ENCODE measurements at regions not wholly inside any gene's neighbourhood (a gene's known extent, or its start where the extent isn't known, plus 50 kb on each side); places are given as distances from the start of the nearest gene placed in this dataset.

DNA sequence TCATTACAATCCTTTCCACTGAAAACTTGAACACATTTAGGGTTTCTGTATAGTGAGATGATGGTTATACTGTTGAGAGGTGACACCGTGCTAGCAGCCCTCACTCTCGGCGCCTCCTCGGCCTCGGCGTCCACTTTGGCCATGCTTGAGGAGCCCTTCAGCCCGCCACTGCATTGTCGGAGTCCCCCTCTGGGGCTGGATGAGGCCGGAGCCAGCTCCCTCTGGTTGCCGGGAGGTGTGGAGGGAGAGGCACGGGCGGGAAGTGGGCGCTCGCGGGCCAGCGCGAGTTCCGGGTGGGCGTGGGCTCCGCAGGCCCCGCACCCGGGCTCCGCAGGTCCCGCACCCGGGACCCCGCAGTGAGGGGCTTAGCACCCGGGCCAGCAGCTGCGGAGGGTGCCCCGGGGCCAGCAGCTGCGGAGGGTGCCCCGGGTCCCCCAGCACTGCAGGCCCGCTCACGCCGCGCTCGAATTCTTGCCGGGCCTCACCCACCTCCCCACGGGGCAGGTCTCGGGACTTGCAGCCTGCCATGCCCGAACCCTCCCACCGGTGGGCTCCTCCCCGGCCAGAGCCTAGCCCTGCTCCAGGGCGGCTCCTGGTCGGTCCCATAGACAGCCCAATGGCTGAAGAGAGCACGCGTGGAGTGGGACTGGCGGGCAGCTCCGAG lies 145.9 kb upstream of the ZNF608 start:
- ATAC-seq (no peak), DNase-seq (ENCODE audit: low read depth, low spot score) (no peak)
- in situ Hi-C loops (cut with HindIII; ENCODE audit: low pct_unique_long_range_greater_than_20kb, low sequenced_read_pairs) (no loop called here), intact Hi-C loops (cut with micrococcal nuclease; ENCODE audit: unreplicated experiment) (no loop called here)
- CTCF ChIA-PET: no interaction called here
- POLR2A ChIA-PET: no interaction called here
- Histone ChIP-seq H3K4me3 (ENCODE audit: low read depth in 2 of 2, low read length in 2 of 2) (no peak overlapping the region), H3K36me3 (ENCODE audit: control insufficient read depth, insufficient read depth, low read length) (no peaks in the 10 kb centered on the region), H3K9me3 (ENCODE audit: control insufficient read depth, insufficient read depth, low read depth, low read length) (no peaks in the 10 kb centered on the region), H3K27me3 (ENCODE audit: control insufficient read depth, insufficient read depth, low read length) (no peaks in the 10 kb centered on the region), H3K4me1 (ENCODE audit: control insufficient read depth, insufficient read depth, low read length) (peaks cover 19% of the 10 kb centered on the region), H3K27ac (ENCODE audit: low read length) (no peak overlapping the region)
- no TSS peak for BruUV-seq (replicated peaks)
- TF ChIP-seq POLR2AphosphoS5 (IDR thresholded peaks at IDR 0.05; ENCODE audit: low read depth, low read length) (no peak), TCF7L2 (IDR thresholded peaks at IDR 0.05; ENCODE audit: low read depth, low read length) (no peak), SIN3A (IDR thresholded peaks at IDR 0.05; ENCODE audit: borderline replicate concordance, insufficient read depth, low read depth, low read length) (no peak), REST (IDR thresholded peaks at IDR 0.05; ENCODE audit: insufficient read depth in 1 of 2, low read depth in 2 of 2, low read length in 1 of 2) (no peak), CTCF (IDR thresholded peaks at IDR 0.05) (no peak)

DNA sequence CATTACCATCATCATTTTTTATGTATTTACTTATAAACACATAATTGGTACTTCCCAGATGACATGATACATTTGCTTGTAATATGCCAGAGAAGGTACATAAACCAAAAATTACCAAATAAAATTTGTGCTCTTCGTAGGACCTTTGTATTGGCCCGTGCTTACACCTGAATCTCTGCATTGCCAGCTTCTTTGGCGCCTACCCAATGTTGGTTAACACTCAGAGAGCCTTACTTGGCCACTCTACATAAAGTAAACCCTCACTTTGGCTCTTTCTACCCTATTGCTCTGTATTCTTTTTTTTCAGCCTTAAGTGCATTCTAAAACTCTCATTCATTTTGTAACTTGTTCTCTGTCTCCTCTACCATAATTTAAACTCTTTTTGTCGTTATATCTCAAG lies 148.1 kb upstream of the ZNF608 start:
- intact Hi-C loops (cut with micrococcal nuclease; ENCODE audit: unreplicated experiment): no loop called here
- Histone ChIP-seq H3K27ac (ENCODE audit: low read length) (no peak overlapping the region; the same call in 1 of the 2 replicates), H3K4me3 (ENCODE audit: low read depth in 2 of 2, low read length in 2 of 2) (no peak overlapping the region), H3K4me1 (ENCODE audit: control insufficient read depth, insufficient read depth, low read length) (peaks cover 4% of the 10 kb centered on the region), H3K36me3 (ENCODE audit: control insufficient read depth, insufficient read depth, low read length) (no peaks in the 10 kb centered on the region), H3K27me3 (ENCODE audit: control insufficient read depth, insufficient read depth, low read length) (no peaks in the 10 kb centered on the region), H3K9me3 (ENCODE audit: control insufficient read depth, insufficient read depth, low read depth, low read length) (no peaks in the 10 kb centered on the region)
- DNase-seq (ENCODE audit: low read depth, low spot score) (no peak), ATAC-seq (no peak)
- in situ Hi-C loops (cut with HindIII; ENCODE audit: low pct_unique_long_range_greater_than_20kb, low sequenced_read_pairs): no loop called here
- POLR2A ChIA-PET: no interaction called here
- no TSS peak for BruUV-seq (replicated peaks)
- no peak for TF ChIP-seq POLR2AphosphoS5 (IDR thresholded peaks at IDR 0.05; ENCODE audit: low read depth, low read length)
- TF ChIP-seq SIN3A (IDR thresholded peaks at IDR 0.05; ENCODE audit: borderline replicate concordance, insufficient read depth, low read depth, low read length): no peak
- TF ChIP-seq REST (IDR thresholded peaks at IDR 0.05; ENCODE audit: insufficient read depth in 1 of 2, low read depth in 2 of 2, low read length in 1 of 2): no peak
- no peak for TF ChIP-seq TCF7L2 (IDR thresholded peaks at IDR 0.05; ENCODE audit: low read depth, low read length)
- no peak for TF ChIP-seq CTCF (IDR thresholded peaks at IDR 0.05)
- CTCF ChIA-PET: no interaction called here
